A549 (cell line): ENCODE measurements at regions not wholly inside any gene's neighbourhood (a gene's known extent, or its start where the extent isn't known, plus 50 kb on each side); places are given as distances from the start of the nearest gene placed in this dataset.

Source experiments
- ATAC-seq, 2 experiments: fragments of 200-7000 bp in 1 of 2; fragments of >200 bp in 1 of 2; cut with Nextera tagmentation in 1 of 2; cut with Tn5 transposase in 1 of 2; 3 replicates each; pipeline versions ENCODE4 v1.8.0 to v1.9.1; 2018 to 2020; ENCODE audit warnings: mild to moderate bottlenecking in 1 of 2, moderate library complexity in 1 of 2
- CTCF ChIA-PET: fragments of 300-600 bp; sonication (Branson Sonifier 250); formaldehyde crosslinking; extraction: SDS; loops from one replicate; lab custom pipeline; 2021; ENCODE audit warnings: antibody characterized with exemption, inconsistent platforms; lab: Yijun Ruan, JAX
- POLR2A ChIA-PET: fragments of 350-600 bp; formaldehyde crosslinking; extraction: SDS; loops from one replicate; lab custom pipeline; 2021; ENCODE audit warnings: antibody characterized with exemption, inconsistent platforms; lab: Yijun Ruan, JAX
- DNase-seq, 2 experiments: peaks; one replicate each; pipeline versions ENCODE4 v3.0.0 to v3.0.0-alpha.2; 2011 to 2016; ENCODE audit warnings: low read depth in 1 of 2, low spot score in 1 of 2
- FAIRE-seq: peaks from 2 replicates; lab custom pipeline; 2011; peaks lifted over from hg19 to GRCh38; lab: Jason Lieb, UNC
- H3K27ac ChIP-seq, 2 experiments: fragments of >200 bp; sonication (Bioruptor Twin); formaldehyde crosslinking; 3 replicates each; pipeline ENCODE4 v1.5.1; 2016 to 2017
- H3K4me1 ChIP-seq: fragments of >200 bp; sonication (Bioruptor Twin); formaldehyde crosslinking; 3 replicates; pipeline ENCODE4 v1.6.1; 2016
- H3K4me2 ChIP-seq: fragments of >200 bp; sonication (Bioruptor Twin); formaldehyde crosslinking; 3 replicates; pipeline ENCODE4 v1.6.1; 2016
- H3K4me3 ChIP-seq: fragments of >200 bp; sonication (Bioruptor Twin); formaldehyde crosslinking; 3 replicates; pipeline ENCODE4 v1.5.1; 2016
- H3K9me3 ChIP-seq: fragments of >200 bp; sonication (Bioruptor Twin); formaldehyde crosslinking; 3 replicates; pipeline ENCODE4 v1.6.1; 2016
- BCL3 ChIP-seq: fragments of >200 bp; sonication (Bioruptor Twin); formaldehyde crosslinking; IDR thresholded peaks from 3 replicates; pipeline ENCODE4 v1.6.1; 2016
- CTCF ChIP-seq: fragments of >200 bp; sonication (Bioruptor Twin); formaldehyde crosslinking; IDR thresholded peaks from 3 replicates; pipeline ENCODE4 v1.5.1; 2016
- EHMT2 ChIP-seq: fragments of 200-600 bp; sonication (generic); IDR thresholded peaks from 2 replicates; pipeline ENCODE4 v1.6.1; 2016; ENCODE audit warnings: antibody characterized with exemption, low read depth, mild to moderate bottlenecking, moderate library complexity
- ELK1 ChIP-seq: fragments of 150-350 bp; IDR thresholded peaks from 2 replicates; pipeline ENCODE4 v1.6.1; 2014; ENCODE audit warnings: low read depth, mild to moderate bottlenecking, low read length
- EP300 ChIP-seq, 2 experiments: fragments of >200 bp; sonication (Bioruptor Twin); formaldehyde crosslinking; IDR thresholded peaks; 2 replicates in 1 of 2; 3 replicates in 1 of 2; pipeline ENCODE4 v1.6.1; 2016 to 2017
- FOSL2 ChIP-seq, 2 experiments: fragments of 450-650 bp in 1 of 2; fragments of >200 bp in 1 of 2; sonication (Bioruptor Twin) in 1 of 2; formaldehyde crosslinking; IDR thresholded peaks; 2 replicates each; pipeline versions ENCODE4 v1.5.0 to v1.6.1; 2016 to 2020; ENCODE audit warnings: mild to moderate bottlenecking in 1 of 2, moderate library complexity in 1 of 2
- GATA3 ChIP-seq: IDR thresholded peaks from 2 replicates; pipeline ENCODE4 v1.6.1; 2012; ENCODE audit warnings: borderline replicate concordance
- HOXB5 ChIP-seq: fragments of 250-450 bp; sonication (Bioruptor Pico); IDR thresholded peaks from 2 replicates; pipeline ENCODE4 v1.5.0; 2020; ENCODE audit warnings: mild to moderate bottlenecking, moderate library complexity
- KDM1A ChIP-seq: fragments of 200-600 bp; sonication (generic); IDR thresholded peaks from 2 replicates; pipeline ENCODE4 v1.6.1; 2016; ENCODE audit warnings: low read depth, mild to moderate bottlenecking
- KDM5A ChIP-seq: fragments of 200-600 bp; sonication (generic); IDR thresholded peaks from 2 replicates; pipeline ENCODE4 v1.6.1; 2016; ENCODE audit warnings: antibody characterized with exemption, mild to moderate bottlenecking
- NR3C1 ChIP-seq: fragments of >200 bp; sonication (Bioruptor Twin); formaldehyde crosslinking; IDR thresholded peaks from 3 replicates; pipeline ENCODE4 v1.6.1; 2017
- POLR2A ChIP-seq: IDR thresholded peaks from 2 replicates; pipeline ENCODE4 v1.6.1; 2012; ENCODE audit warnings: mild to moderate bottlenecking, low read length
- RAD21 ChIP-seq, 2 experiments: fragments of >200 bp in 1 of 2; sonication (Bioruptor Twin) in 1 of 2; formaldehyde crosslinking in 1 of 2; IDR thresholded peaks in 1 of 2; conservative IDR thresholded peaks in 1 of 2; 2 replicates in 1 of 2; 3 replicates in 1 of 2; pipeline ENCODE4 v1.6.1; 2012 to 2018; ENCODE audit warnings: inconsistent platforms in 1 of 2
- RARB ChIP-seq: fragments of 250-450 bp; sonication (Bioruptor Pico); IDR thresholded peaks from 2 replicates; pipeline ENCODE4 v1.8.0; 2021; ENCODE audit warnings: mild to moderate bottlenecking, moderate library complexity
- RFX5 ChIP-seq: fragments of 450-650 bp; IDR thresholded peaks from 2 replicates; pipeline ENCODE4 v1.7.1; 2014; ENCODE audit warnings: antibody characterized with exemption, mild to moderate bottlenecking, moderate library complexity
- RNF2 ChIP-seq: fragments of 200-600 bp; sonication (generic); IDR thresholded peaks from 2 replicates; pipeline ENCODE4 v1.6.1; 2016; ENCODE audit warnings: low read depth, mild to moderate bottlenecking, antibody characterized with exemption, moderate library complexity, borderline replicate concordance
- TP53 ChIP-seq: fragments of 250-450 bp; sonication (Bioruptor Pico); IDR thresholded peaks from 2 replicates; pipeline ENCODE4 v1.5.0; 2021; ENCODE audit warnings: mild to moderate bottlenecking, moderate library complexity
- USF2 ChIP-seq: fragments of 450-650 bp; IDR thresholded peaks from 2 replicates; pipeline ENCODE4 v1.6.1; 2014; ENCODE audit warnings: antibody characterized with exemption
- ZC3H11A ChIP-seq: fragments of 450-650 bp; IDR thresholded peaks from 2 replicates; pipeline ENCODE4 v1.6.1; 2014; ENCODE audit warnings: antibody characterized with exemption, mild to moderate bottlenecking
- WGBS: methylation state at CpG from one replicate; pipeline ENCODE4 v1.1.6; 2017; ENCODE audit errors: missing lambda C conversion rate; 5-methylcytosine and 5-hydroxymethylcytosine counted together
- TF ChIP-seq, protein P1 (sequence below): IDR thresholded peaks from 2 replicates; pipeline ENCODE4 v1.6.1; 2012; ENCODE audit warnings: low read depth, borderline replicate concordance
- TF ChIP-seq, protein P2 (sequence below): IDR thresholded peaks from 2 replicates; pipeline ENCODE4 v1.6.1; 2012

- POLR2A ChIA-PET = no interaction called here
- CTCF ChIA-PET = no interaction called here
- 40% methylated on average over 1 of the region's 1 CpG for WGBS
These were observed 315.1 kb upstream of the RASGEF1B start for GRCh38 chr4:81786766-81787165.

DNA sequence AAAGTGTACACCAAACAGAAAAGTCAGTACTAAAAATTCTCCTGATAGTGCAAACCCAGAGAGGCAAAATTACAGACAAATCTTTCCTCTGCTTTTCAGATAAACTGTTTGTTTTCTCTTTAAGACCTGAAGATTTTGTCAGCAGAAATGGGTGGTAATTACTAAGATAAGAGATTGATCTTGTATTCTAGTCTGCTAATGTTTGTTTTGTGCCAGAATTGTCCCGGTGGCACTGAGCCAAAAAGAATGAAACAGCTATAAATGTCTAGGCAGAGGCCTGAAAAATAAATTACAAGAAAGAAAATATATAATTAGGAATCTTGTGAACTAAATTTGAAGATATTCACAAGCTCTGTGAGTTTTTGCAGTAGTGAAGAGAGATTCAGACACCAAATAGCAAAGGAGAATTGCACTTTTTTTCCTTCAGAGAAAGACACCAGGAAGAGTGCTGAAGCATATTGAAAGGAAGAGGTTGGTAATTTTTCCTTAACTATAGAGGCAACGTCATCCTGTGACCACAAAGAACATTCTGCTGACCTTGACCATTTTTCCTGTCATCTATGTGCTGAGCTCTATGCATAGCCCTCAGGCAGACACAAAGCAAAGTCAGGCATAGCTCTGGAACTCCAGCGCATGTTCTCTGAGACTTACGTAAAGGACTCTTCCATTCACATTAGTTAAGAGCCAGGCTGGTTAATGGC is 314.5 kb upstream of the RASGEF1B start:
- Histone ChIP-seq H3K4me2 (no peak overlapping the region), H3K27ac (no peak overlapping the region), H3K4me1 (no peaks in the 10 kb centered on the region), H3K4me3 (no peak overlapping the region), H3K9me3 (no peaks in the 10 kb centered on the region)
- CTCF ChIA-PET = no interaction called here
- TF ChIP-seq, protein P1, sequence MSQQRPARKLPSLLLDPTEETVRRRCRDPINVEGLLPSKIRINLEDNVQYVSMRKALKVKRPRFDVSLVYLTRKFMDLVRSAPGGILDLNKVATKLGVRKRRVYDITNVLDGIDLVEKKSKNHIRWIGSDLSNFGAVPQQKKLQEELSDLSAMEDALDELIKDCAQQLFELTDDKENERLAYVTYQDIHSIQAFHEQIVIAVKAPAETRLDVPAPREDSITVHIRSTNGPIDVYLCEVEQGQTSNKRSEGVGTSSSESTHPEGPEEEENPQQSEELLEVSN = no peak
- TF ChIP-seq FOSL2 (IDR thresholded peaks at IDR 0.05) = no peak
- TF ChIP-seq FOSL2 (CRISPR knock-in tag; IDR thresholded peaks at IDR 0.05) = no peak
- no peak for TF ChIP-seq EP300 (IDR thresholded peaks at IDR 0.05)
- no peak for TF ChIP-seq KDM1A
- POLR2A ChIA-PET = no interaction called here
- FAIRE-seq = no peak
- 23% methylated on average over 4 of the region's 4 CpGs for WGBS
- no peak for DNase-seq
- no peak for ATAC-seq

More at GRCh38 chr4:81786766-81787165, 315.1 kb upstream of the RASGEF1B start:
- TF ChIP-seq HOXB5 (CRISPR knock-in tag) (no peak), ELK1 (no peak), TP53 (CRISPR knock-in tag) (no peak)
- DNase-seq = no peak
- FAIRE-seq = no peak
- Histone ChIP-seq H3K9me3 (no peaks in the 10 kb centered on the region), H3K27ac (no peak overlapping the region), H3K4me1 (no peaks in the 10 kb centered on the region), H3K4me3 (no peak overlapping the region), H3K4me2 (no peak overlapping the region)
- ATAC-seq = no peak

- ATAC-seq = no peak
- TF ChIP-seq KDM5A (no peak), HOXB5 (CRISPR knock-in tag) (no peak), RNF2 (no peak), GATA3 (no peak), RAD21 (conservative IDR thresholded peaks at IDR 0.05 in 1 of 2, IDR thresholded peaks at IDR 0.05 in 1 of 2) (no peak), RFX5 (no peak), USF2 (no peak), CTCF (no peak), RARB (CRISPR knock-in tag) (no peak), NR3C1 (no peak), ZC3H11A (no peak), POLR2A (no peak), EHMT2 (no peak), BCL3 (no peak)
- TF ChIP-seq, protein P1 = no peak
- TF ChIP-seq, protein P2, sequence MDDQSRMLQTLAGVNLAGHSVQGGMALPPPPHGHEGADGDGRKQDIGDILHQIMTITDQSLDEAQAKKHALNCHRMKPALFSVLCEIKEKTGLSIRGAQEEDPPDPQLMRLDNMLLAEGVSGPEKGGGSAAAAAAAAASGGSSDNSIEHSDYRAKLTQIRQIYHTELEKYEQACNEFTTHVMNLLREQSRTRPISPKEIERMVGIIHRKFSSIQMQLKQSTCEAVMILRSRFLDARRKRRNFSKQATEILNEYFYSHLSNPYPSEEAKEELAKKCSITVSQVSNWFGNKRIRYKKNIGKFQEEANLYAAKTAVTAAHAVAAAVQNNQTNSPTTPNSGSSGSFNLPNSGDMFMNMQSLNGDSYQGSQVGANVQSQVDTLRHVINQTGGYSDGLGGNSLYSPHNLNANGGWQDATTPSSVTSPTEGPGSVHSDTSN = no peak
These were observed 313.6 kb upstream of the RASGEF1B start for GRCh38 chr4:81785338-81785737.

More at GRCh38 chr4:81785338-81785737, 313.6 kb upstream of the RASGEF1B start:
- 89% methylated on average over 4 of the region's 4 CpGs for WGBS
- DNase-seq (no peak), FAIRE-seq (no peak)
- no peaks in the 10 kb centered on the region for H3K4me1 ChIP-seq
- H3K4me2 ChIP-seq = no peak overlapping the region
- no peak overlapping the region for H3K27ac ChIP-seq
- POLR2A ChIA-PET = no interaction called here
- H3K9me3 ChIP-seq = no peaks in the 10 kb centered on the region
- H3K4me3 ChIP-seq = no peak overlapping the region
- CTCF ChIA-PET = no interaction called here
